GM18868 (cell line): ENCODE measurements at regions not wholly inside any gene's neighbourhood (a gene's known extent, or its start where the extent isn't known, plus 50 kb on each side); places are given as distances from the start of the nearest gene placed in this dataset.

Experiments used
- ATAC-seq: cut with Tn5 transposase; IDR thresholded peaks from one replicate; pipeline ENCODE4 v1.9.1; 2021; ENCODE audit warnings: mild to moderate bottlenecking, moderate library complexity; ENCODE audit not compliant: unreplicated experiment

GRCh38 chr3:87354398-87354797 is 78.0 kb upstream of the POU1F1 start:
- ATAC-seq, result no peak

DNA sequence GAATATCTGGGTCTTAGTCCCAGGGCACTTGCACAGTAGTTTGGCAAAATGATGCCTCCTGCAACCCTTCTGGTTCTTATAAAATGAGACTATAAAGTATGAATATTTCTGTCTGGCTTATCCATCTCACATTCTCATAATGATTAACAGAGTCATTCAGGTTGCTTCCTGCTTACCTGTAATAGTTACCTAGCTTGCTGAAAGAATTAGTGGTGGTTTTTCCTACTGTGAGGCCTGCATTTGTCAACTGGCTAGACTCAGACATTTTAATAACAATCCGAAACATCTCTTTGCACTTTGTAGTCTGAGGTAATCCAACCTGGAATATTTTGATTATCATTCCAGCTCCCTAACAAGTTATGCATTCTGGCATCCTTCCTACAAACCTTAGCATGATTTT is 75.6 kb upstream of the POU1F1 start:
- no peak for ATAC-seq

DNA sequence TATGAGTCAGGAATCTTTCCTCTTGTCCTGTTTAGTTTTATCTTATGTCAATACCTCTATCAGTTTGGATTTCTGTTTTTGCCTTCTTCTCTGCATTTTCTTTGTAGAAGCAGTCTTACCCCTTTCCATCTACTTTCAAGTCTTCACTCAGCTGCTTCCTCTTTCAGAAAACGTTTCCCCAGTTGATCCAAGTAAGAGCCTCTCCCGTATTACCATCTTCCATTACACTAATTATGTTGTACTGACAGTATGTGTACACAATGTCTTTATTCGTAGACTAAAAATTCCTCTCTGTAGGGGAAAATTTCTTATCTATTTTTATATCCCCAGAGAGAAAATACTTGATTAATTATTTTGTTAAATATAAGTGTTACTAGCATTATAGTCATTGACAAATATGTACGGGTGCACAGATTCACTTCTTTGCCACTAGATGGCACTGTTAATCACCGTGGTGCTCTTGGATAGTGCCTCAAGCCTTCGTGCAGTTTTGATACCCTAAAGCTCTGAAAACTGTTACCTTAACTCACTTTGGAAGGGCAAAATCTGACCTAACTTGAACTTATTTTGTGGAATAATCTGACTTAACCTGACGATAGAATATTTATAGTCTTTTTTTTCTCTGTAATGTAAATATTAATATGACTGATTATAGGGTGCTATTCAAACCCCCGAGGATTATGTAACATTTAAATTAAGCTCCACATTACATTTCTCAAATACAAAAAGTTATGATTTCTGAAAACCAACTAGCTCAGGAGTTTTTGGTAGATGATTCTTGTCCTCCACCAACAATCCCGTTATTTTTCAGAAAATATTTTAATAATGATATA is 74.2 kb upstream of the POU1F1 start:
- ATAC-seq, result peak; percentile 99

DNA sequence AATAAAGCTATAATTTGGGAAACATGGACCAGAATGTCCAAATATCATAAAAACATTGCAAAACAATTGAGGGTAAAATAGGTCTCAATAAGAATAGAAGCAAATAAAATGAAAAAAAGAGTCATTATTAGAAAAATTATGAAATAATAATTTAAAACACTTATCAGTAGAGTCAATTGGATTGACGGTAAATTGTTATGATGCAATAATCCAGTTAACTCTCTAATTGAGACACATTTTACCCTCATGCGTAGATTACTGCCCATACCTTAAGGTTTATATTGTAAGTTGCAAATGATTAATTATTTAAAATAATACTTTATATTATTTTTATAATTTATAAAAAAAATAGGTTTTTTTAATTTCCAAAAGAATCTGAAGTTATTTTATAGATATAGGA is 73.4 kb upstream of the POU1F1 start:
- ATAC-seq, result no peak

DNA sequence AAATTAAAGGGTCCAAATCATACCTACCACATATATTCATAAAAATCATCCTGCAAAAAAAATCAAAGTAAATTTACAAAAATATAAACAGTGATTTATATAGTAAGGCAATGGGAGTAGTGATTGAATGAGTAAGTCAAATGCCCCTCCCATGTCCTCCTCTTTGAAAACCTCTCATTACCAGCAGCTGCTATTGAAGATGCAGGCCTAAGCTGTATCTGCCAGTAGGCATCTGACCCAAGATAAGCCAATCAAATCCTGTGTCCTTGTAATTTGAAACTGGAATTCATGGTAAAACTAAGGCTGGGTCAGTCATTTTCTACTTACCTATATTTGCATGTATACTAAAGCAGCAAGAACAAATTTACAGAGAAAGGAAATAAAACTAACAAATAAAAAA is 60.4 kb upstream of the POU1F1 start:
- ATAC-seq, result no peak

DNA sequence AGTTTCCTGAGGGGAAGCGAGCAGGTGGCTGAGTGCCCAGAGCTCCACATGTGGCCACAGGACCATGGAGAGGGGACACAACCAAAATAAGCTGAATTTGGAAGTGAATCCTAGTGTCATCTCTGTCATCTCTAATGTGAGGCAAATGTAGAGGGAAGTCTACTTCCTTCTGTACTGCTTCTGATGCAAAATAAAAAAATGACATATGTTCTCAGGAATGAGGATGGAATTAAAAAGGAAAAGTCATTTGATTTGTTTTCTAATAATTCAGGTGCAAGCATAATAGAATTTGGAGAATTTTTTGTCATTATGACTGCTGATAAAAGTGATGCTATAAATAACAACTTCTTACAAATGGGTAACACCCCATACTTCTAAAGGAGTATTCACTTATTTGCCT is 59.5 kb upstream of the POU1F1 start:
- ATAC-seq, result no peak

DNA sequence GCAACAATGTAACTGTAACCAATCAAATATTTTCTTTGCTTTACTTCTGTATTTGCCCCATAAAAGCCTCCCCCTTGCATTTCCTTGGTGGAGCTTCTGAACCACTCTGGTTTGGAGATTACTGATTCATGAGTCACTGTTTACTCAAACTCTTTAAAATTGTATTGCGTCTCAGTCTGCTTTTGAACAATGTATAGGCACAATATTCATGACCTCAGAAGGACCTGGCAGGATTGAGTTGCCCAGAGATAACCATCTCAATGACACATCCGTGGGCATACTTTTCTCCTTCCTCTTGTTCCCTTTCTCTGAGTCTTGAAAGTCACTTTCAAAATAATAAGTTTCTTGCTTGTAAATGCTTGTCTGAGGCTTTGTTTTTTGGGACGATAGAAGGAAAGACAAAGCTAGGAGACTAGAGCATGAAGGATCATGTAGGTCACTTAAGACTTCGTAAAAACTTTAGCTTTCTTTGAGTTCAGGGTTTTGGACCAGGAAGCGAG is 57.1 kb upstream of the POU1F1 start:
- ATAC-seq, result peak; percentile 96

DNA sequence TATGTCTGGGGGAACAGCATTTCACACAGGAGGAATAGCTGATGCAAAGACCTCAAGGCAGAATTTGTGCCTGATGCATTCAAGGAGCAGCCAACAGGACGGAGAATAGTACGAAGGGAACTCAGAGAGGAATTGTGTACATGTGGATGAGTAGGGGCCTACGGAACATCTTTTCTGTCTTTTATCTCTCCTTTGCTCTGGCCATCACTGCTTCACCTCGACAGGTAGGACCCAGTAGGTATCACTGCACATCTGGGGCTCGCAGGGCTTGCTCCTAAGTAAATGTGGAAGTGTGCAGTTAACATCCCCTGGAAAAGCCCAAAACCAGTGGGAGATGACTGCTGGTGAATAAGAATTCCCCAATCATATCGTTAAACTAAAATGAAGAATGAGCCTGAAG is 56.4 kb upstream of the POU1F1 start:
- no peak for ATAC-seq

DNA sequence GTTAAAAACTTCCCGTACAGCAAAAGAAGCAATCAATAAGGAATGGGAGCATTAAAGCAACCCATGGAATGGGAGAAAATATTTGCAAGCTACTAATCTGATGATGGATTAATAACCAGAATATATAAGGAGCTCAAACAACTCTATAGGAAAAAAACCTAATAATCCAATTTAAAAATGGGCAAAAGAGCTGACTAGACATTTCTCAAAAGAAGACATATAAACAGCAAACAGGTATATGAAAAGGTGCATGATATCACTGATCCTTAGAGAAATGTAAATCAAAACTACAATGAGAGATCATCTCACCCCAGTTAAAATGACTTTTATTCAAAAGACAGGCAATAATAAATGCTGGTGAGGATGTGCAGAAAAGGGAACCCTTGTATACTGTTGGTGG is 52.7 kb upstream of the POU1F1 start:
- ATAC-seq, result no peak
